Posterior cingulate gyrus (tissue), 11 donors: ENCODE measurements at regions not wholly inside any gene's neighbourhood (a gene's known extent, or its start where the extent isn't known, plus 50 kb on each side); places are given as distances from the start of the nearest gene placed in this dataset.

ENCODE experiments used
- DNase-seq, 10 donors: peaks; one replicate each; pipeline versions ENCODE4 v3.0.0 to v3.0.0-alpha.2; 2020 to 2021; ENCODE audit warnings: mixed read lengths in 3 of 10
- intact Hi-C: fragments of 100-400 bp; cut with DNase I; formaldehyde crosslinking; loops from one replicate; pipeline ENCODE4 v1.15.1; 2023

GRCh38 chr1:219526074-219526473 is 86.8 kb downstream of the ZC3H11B start:
- intact Hi-C loops, result no loop called here
- no peak for DNase-seq

GRCh38 chr1:219523411-219523810 is 89.5 kb downstream of the ZC3H11B start:
- intact Hi-C loops, result no loop called here
- DNase-seq, result no peak

- intact Hi-C loops, result no loop called here
- no peak for DNase-seq
Observed at GRCh38 chr1:219521325-219521724, 91.6 kb downstream of the ZC3H11B start.

GRCh38 chr1:219520241-219520640 is 92.7 kb downstream of the ZC3H11B start:
- intact Hi-C loops, result no loop called here
- no peak for DNase-seq

GRCh38 chr1:219518907-219519248 is 94.0 kb downstream of the ZC3H11B start:
- DNase-seq, result no peak

GRCh38 chr1:219518168-219518906 is 94.6 kb downstream of the ZC3H11B start:
- intact Hi-C loops, result no loop called here
- no peak for DNase-seq

More at GRCh38 chr1:219518907-219519248, 94.0 kb downstream of the ZC3H11B start:
- intact Hi-C loops, result no loop called here

- intact Hi-C loops, result no loop called here
Observed at GRCh38 chr1:219517031-219517430, 95.9 kb downstream of the ZC3H11B start.

GRCh38 chr1:219514728-219515127 is 98.2 kb downstream of the ZC3H11B start:
- intact Hi-C loops, result no loop called here
- DNase-seq, result no peak

More at GRCh38 chr1:219517031-219517430, 95.9 kb downstream of the ZC3H11B start:
- no peak for DNase-seq

GRCh38 chr1:219507437-219507836 is 105.5 kb downstream of the ZC3H11B start:
- intact Hi-C loops, result no loop called here
- DNase-seq, result no peak

GRCh38 chr1:219506936-219507335 is 106.0 kb downstream of the ZC3H11B start:
- DNase-seq, result no peak
- intact Hi-C loops, result no loop called here

- no peak for DNase-seq
- intact Hi-C loops, result no loop called here
Observed at GRCh38 chr1:219506473-219506899, 106.4 kb downstream of the ZC3H11B start.

GRCh38 chr1:219505886-219506285 is 107.0 kb downstream of the ZC3H11B start:
- DNase-seq, result no peak
- intact Hi-C loops, result no loop called here

GRCh38 chr1:219503604-219504003 is 109.3 kb downstream of the ZC3H11B start:
- DNase-seq, result no peak
- intact Hi-C loops, result no loop called here

- DNase-seq, result no peak
- intact Hi-C loops, result no loop called here
Observed at GRCh38 chr1:219500327-219500897, 112.5 kb downstream of the ZC3H11B start.

GRCh38 chr1:219498666-219499065 is 114.2 kb downstream of the ZC3H11B start:
- DNase-seq, result no peak
- intact Hi-C loops, result no loop called here

- no peak for DNase-seq
- intact Hi-C loops, result no loop called here
Observed at GRCh38 chr1:219495737-219496408, 117.0 kb downstream of the ZC3H11B start.

GRCh38 chr1:219492717-219493116 is 120.2 kb downstream of the ZC3H11B start:
- intact Hi-C loops, result no loop called here
- no peak for DNase-seq

- DNase-seq, result no peak
- intact Hi-C loops, result no loop called here
Observed at GRCh38 chr1:219490566-219490965, 122.3 kb downstream of the ZC3H11B start.

- intact Hi-C loops, result no loop called here
- no peak for DNase-seq
Observed at GRCh38 chr1:219489636-219490035, 123.3 kb downstream of the ZC3H11B start.

GRCh38 chr1:219488275-219488674 is 124.6 kb downstream of the ZC3H11B start:
- intact Hi-C loops, result no loop called here

GRCh38 chr1:219483530-219483929 is 129.4 kb downstream of the ZC3H11B start:
- DNase-seq, result no peak
- intact Hi-C loops, result no loop called here

More at GRCh38 chr1:219488275-219488674, 124.6 kb downstream of the ZC3H11B start:
- no peak for DNase-seq

GRCh38 chr1:219480011-219480410 is 132.9 kb downstream of the ZC3H11B start:
- intact Hi-C loops, result no loop called here
- DNase-seq, result no peak
